ENCODE measurements at regions not wholly inside any gene's neighbourhood (a gene's known extent, or its start where the extent isn't known, plus 50 kb on each side); places are given as distances from the start of the nearest gene placed in this dataset.

- Histone ChIP-seq H3K9me3 (no peaks in the 10 kb centered on the region), H3K4me3 (no peak overlapping the region), H3K27ac (no peak overlapping the region), H3K27me3 (no peaks in the 10 kb centered on the region), H3K36me3 (ENCODE audit: low read depth, missing control alignments) (no peaks in the 10 kb centered on the region), H3K4me1 (no peaks in the 10 kb centered on the region)
- intact Hi-C loops (cut with DNase I; ENCODE audit: low total_unique reads), result no loop called here
- 78 to 79% methylated on average over 4 of the region's 4 CpGs for WGBS, 2 donors
- DNase-seq, result no peak
- no peak for TF ChIP-seq POLR2A (IDR thresholded peaks at IDR 0.05)
- TF ChIP-seq, protein P1, sequence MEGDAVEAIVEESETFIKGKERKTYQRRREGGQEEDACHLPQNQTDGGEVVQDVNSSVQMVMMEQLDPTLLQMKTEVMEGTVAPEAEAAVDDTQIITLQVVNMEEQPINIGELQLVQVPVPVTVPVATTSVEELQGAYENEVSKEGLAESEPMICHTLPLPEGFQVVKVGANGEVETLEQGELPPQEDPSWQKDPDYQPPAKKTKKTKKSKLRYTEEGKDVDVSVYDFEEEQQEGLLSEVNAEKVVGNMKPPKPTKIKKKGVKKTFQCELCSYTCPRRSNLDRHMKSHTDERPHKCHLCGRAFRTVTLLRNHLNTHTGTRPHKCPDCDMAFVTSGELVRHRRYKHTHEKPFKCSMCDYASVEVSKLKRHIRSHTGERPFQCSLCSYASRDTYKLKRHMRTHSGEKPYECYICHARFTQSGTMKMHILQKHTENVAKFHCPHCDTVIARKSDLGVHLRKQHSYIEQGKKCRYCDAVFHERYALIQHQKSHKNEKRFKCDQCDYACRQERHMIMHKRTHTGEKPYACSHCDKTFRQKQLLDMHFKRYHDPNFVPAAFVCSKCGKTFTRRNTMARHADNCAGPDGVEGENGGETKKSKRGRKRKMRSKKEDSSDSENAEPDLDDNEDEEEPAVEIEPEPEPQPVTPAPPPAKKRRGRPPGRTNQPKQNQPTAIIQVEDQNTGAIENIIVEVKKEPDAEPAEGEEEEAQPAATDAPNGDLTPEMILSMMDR (IDR thresholded peaks at IDR 0.05), result no peak
Observed at GRCh38 chr3:187966096-187966495, 187.9 kb upstream of the LPP start.

DNA sequence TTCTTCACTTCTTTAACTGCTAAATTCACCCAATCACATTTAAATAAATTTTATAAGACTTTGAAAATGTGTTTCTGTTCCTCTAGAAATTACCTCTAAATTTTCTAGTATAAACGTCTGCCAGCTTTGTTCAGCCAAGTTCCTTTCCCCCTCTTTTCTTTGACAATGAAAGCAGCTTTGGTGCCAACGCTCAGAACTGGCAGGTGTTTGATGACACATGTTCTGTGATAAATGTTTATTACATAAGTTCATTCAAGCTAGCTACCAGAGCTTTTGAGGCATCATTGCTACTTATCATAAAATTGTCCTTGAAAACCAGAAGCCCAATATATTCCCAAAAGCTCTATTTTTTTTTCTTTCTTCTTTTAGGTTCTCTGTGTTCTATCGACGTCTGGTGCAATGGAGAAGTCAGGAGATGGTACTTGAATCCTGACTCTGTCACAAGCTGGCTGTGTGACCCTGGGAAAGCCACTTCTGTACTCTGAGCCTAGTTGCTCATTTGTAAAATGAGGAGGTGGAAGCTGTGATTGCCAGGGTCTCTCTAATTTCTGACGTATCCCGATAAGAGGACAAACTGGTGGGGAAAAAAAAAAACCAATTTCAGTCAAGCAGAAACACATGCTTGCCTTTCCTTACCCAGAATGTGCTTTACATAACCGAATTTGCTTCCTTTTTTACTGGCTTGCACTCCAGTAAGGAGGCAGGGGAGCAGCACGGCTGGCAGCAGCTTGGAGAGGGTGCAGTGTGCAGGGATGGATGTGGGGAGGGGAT, 187.1 kb upstream of the LPP start:
- Histone ChIP-seq H3K4me3 (no peak overlapping the region), H3K36me3 (ENCODE audit: low read depth, missing control alignments) (no peaks in the 10 kb centered on the region), H3K9me3 (no peaks in the 10 kb centered on the region), H3K4me1 (no peaks in the 10 kb centered on the region), H3K27ac (no peak overlapping the region), H3K27me3 (no peaks in the 10 kb centered on the region)
- TF ChIP-seq POLR2A (IDR thresholded peaks at IDR 0.05), result no peak
- no peak for DNase-seq
- intact Hi-C loops (cut with DNase I; ENCODE audit: low total_unique reads), result no loop called here
- 46% methylated on average over 8 of the region's 8 CpGs for WGBS, 2 donors

DNA sequence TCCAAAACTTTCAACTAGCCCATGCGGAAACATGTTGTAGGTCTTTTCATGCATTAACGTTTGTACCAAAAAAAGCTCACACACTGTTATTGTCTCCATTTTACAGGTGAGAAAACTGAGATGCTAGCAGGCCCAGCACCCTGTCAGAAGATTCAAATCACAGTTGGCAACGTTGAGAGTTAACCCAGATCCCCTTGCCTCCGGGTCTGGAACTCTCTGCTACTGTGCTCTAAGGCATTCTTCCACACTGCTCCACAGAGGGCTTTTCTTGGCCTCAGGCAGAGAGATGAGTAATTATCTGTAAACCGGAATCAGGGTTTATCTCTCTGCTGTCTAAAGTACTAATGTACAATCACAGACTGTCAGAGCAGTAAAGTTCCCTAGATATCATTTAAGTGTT, 186.0 kb upstream of the LPP start:
- intact Hi-C loops (cut with DNase I; ENCODE audit: low total_unique reads), result no loop called here
- no peak overlapping the region for H3K27ac ChIP-seq

DNA sequence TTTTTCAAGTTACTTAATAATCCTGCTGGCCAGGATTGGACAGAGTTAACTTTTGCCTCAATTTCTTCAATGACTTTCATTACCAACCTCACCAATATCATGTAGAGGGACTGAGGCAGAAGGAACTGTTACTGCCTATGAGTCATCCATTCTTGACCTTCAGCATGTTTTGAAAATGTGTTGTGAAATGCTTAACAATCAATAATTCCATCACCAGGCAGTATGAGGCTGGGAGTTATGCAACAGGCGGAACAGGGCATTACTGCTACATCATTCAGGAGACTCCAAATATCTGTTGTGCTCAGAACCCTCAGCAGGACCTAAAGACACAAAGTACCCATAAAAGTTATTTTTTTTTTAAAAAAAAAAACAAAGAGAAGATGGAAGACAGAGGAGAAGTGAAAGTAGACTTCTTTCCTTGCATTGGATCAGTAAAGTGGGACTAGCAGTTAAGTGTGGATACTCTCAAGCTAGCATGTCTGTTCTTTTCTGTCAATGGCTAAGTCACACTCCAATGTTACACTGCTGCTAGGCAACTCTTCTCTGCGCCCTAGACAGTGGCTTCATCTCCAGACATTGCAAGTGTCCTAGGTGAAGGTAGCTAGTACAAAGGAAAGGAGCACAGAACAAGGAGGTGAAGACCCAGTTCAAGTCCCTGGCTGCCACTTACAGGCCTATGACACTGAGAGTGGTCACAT, 184.9 kb upstream of the LPP start:
- H3K9me3 ChIP-seq, result no peaks in the 10 kb centered on the region
- DNase-seq, result peak; percentile 37
- WGBS, 2 donors, result 93 to 95% methylated on average over 2 of the region's 2 CpGs
- intact Hi-C loops (cut with DNase I; ENCODE audit: low total_unique reads), result no loop called here
- no peaks in the 10 kb centered on the region for H3K36me3 ChIP-seq (ENCODE audit: low read depth, missing control alignments)
- H3K4me1 ChIP-seq, result no peaks in the 10 kb centered on the region
- TF ChIP-seq POLR2A (IDR thresholded peaks at IDR 0.05), result no peak
- TF ChIP-seq, protein P1 (IDR thresholded peaks at IDR 0.05), result no peak
- no peak overlapping the region for H3K4me3 ChIP-seq
- no peak overlapping the region for H3K27ac ChIP-seq
- H3K27me3 ChIP-seq, result no peaks in the 10 kb centered on the region

More for the DNA sequence above, 186.0 kb upstream of the LPP start:
- Histone ChIP-seq H3K4me3 (no peak overlapping the region), H3K9me3 (no peaks in the 10 kb centered on the region), H3K27me3 (no peaks in the 10 kb centered on the region), H3K4me1 (no peaks in the 10 kb centered on the region), H3K36me3 (ENCODE audit: low read depth, missing control alignments) (no peaks in the 10 kb centered on the region)
- TF ChIP-seq, protein P1 (IDR thresholded peaks at IDR 0.05), result no peak
- no peak for TF ChIP-seq POLR2A (IDR thresholded peaks at IDR 0.05)
- DNase-seq, result no peak
- 69 to 74% methylated on average over 5 of the region's 5 CpGs for WGBS, 2 donors

GRCh38 chr3:187969581-187969950, 184.4 kb upstream of the LPP start:
- DNase-seq, result no peak
- WGBS, 2 donors, result 89 to 92% methylated on average over 3 of the region's 3 CpGs
- H3K27me3 ChIP-seq, result no peaks in the 10 kb centered on the region
- no peaks in the 10 kb centered on the region for H3K4me1 ChIP-seq
- H3K9me3 ChIP-seq, result no peaks in the 10 kb centered on the region
- no peak overlapping the region for H3K27ac ChIP-seq
- no peaks in the 10 kb centered on the region for H3K36me3 ChIP-seq (ENCODE audit: low read depth, missing control alignments)
- TF ChIP-seq POLR2A (IDR thresholded peaks at IDR 0.05), result no peak
- TF ChIP-seq, protein P1 (IDR thresholded peaks at IDR 0.05), result no peak
- no peak overlapping the region for H3K4me3 ChIP-seq
- intact Hi-C loops (cut with DNase I; ENCODE audit: low total_unique reads), result no loop called here
